GM23248 (cell line): ENCODE measurements at regions not wholly inside any gene's neighbourhood (a gene's known extent, or its start where the extent isn't known, plus 50 kb on each side); places are given as distances from the start of the nearest gene placed in this dataset.

Experiments
- DNase-seq: peaks from one replicate; pipeline ENCODE4 v3.0.0-alpha.2; 2015
- H2AFZ ChIP-seq: fragments of 200-600 bp; sonication (generic); 2 replicates; pipeline ENCODE4 v1.6.1; 2016; ENCODE audit warnings: antibody characterized with exemption
- H3F3A ChIP-seq: fragments of 200-600 bp; sonication (generic); 2 replicates; pipeline ENCODE4 v1.6.1; 2016; ENCODE audit warnings: mild to moderate bottlenecking, antibody characterized with exemption, mixed run types; ENCODE audit not compliant: insufficient read depth
- H3K27ac ChIP-seq: fragments of 200-600 bp; sonication (generic); 2 replicates; pipeline ENCODE4 v1.5.1; 2016; ENCODE audit warnings: mild to moderate bottlenecking
- H3K27me3 ChIP-seq: fragments of 200-600 bp; sonication (generic); replicated peaks from 2 replicates; pipeline ENCODE4 v1.6.1; 2016; ENCODE audit warnings: mild to moderate bottlenecking; ENCODE audit not compliant: insufficient read depth
- H3K36me3 ChIP-seq: fragments of 200-600 bp; sonication (generic); 2 replicates; pipeline ENCODE4 v1.6.1; 2016; ENCODE audit warnings: low read depth, mild to moderate bottlenecking
- H3K4me1 ChIP-seq: fragments of 200-600 bp; sonication (generic); 2 replicates; pipeline ENCODE4 v1.6.1; 2016; ENCODE audit warnings: mild to moderate bottlenecking; ENCODE audit not compliant: insufficient read depth
- H3K4me2 ChIP-seq: fragments of 200-600 bp; sonication (generic); one replicate; pipeline ENCODE4 v1.6.1; 2016; ENCODE audit warnings: mild to moderate bottlenecking; ENCODE audit not compliant: unreplicated experiment
- H3K4me3 ChIP-seq: fragments of 200-600 bp; sonication (generic); 2 replicates; pipeline ENCODE4 v1.5.1; 2016; ENCODE audit warnings: mild to moderate bottlenecking
- H3K79me2 ChIP-seq: fragments of 200-600 bp; sonication (generic); 2 replicates; pipeline ENCODE4 v1.6.1; 2016; ENCODE audit warnings: mild to moderate bottlenecking; ENCODE audit not compliant: insufficient read depth
- H3K9ac ChIP-seq: fragments of 200-600 bp; sonication (generic); 2 replicates; pipeline ENCODE4 v1.6.1; 2016; ENCODE audit warnings: mild to moderate bottlenecking
- H3K9me2 ChIP-seq: fragments of 200-600 bp; sonication (generic); 2 replicates; pipeline ENCODE4 v1.6.1; 2016; ENCODE audit warnings: mixed run types, mild to moderate bottlenecking, moderate library complexity; ENCODE audit not compliant: insufficient read depth
- H3K9me3 ChIP-seq: fragments of 200-600 bp; sonication (generic); one replicate; pipeline ENCODE4 v1.6.1; 2017; ENCODE audit warnings: low read depth
- H4K20me1 ChIP-seq: fragments of 200-600 bp; sonication (generic); 2 replicates; pipeline ENCODE4 v1.6.0; 2016; ENCODE audit not compliant: insufficient read depth
- EZH2 ChIP-seq: fragments of 200-600 bp; sonication (generic); IDR thresholded peaks from 2 replicates; pipeline ENCODE4 v1.6.1; 2018; ENCODE audit warnings: antibody characterized with exemption, mild to moderate bottlenecking; ENCODE audit not compliant: insufficient read depth, poor library complexity, severe bottlenecking
- EZH2phosphoT487 ChIP-seq: fragments of 200-600 bp; sonication (generic); IDR thresholded peaks from 2 replicates; pipeline ENCODE4 v1.6.1; 2018; ENCODE audit warnings: antibody characterized with exemption, moderate library complexity, mild to moderate bottlenecking, low read depth; ENCODE audit not compliant: insufficient read depth
- WGBS, 2 experiments: methylation state at CpG; one replicate each; pipeline ENCODE4 v1.1.6; 2015 to 2017; ENCODE audit warnings: low lambda C conversion rate in 2 of 2, low coverage in 1 of 2; ENCODE audit errors: missing lambda C conversion rate in 2 of 2; 5-methylcytosine and 5-hydroxymethylcytosine counted together
- in situ Hi-C: fragments of 300-500 bp; cut with MboI; formaldehyde crosslinking; loops from 2 replicates; pipeline ENCODE4 v1.15.0; 2020

DNA sequence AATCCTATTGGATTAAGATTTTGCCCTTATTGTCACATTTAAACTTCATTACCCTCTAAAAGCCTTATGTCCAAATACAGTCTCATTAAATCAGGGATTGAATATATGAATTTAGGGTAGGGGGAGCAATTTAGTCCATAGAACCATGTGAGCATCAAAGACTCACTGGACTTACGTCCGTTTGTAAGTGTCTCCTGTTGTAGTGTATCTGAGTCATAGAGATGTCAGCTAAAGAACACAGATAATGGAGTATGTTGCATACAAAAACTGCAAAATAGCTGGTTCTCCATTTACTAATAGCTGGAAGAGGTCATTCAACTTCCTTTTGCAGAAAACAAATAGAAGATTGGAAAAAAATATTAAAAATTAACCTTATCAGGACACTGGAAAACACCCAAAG lies 599.1 kb upstream of the SOX9 start:
- peaks cover 12% of the 10 kb centered on the region; the same call in 1 of the 2 replicates for H3F3A ChIP-seq
- H3K4me2 ChIP-seq = peak overlapping the region; percentile 36
- 23 to 47% methylated on average over 2 of the region's 2 CpGs for WGBS, 2 experiments
- no peak overlapping the region for H2AFZ ChIP-seq
- H3K27me3 ChIP-seq = no peaks in the 10 kb centered on the region
- H3K36me3 ChIP-seq = no peaks in the 10 kb centered on the region
- no peaks in the 10 kb centered on the region for H4K20me1 ChIP-seq
- no peak overlapping the region for H3K4me3 ChIP-seq
- H3K79me2 ChIP-seq = no peaks in the 10 kb centered on the region
- peaks cover 19% of the 10 kb centered on the region for H3K4me1 ChIP-seq
- H3K9me2 ChIP-seq = no peaks in the 10 kb centered on the region
- DNase-seq = peak; percentile 27
- TF ChIP-seq EZH2phosphoT487 = no peak
- no peak for TF ChIP-seq EZH2
- H3K9me3 ChIP-seq = no peaks in the 10 kb centered on the region
- H3K9ac ChIP-seq = no peak overlapping the region
- in situ Hi-C loops = no loop called here
- H3K27ac ChIP-seq = no peak overlapping the region

DNA sequence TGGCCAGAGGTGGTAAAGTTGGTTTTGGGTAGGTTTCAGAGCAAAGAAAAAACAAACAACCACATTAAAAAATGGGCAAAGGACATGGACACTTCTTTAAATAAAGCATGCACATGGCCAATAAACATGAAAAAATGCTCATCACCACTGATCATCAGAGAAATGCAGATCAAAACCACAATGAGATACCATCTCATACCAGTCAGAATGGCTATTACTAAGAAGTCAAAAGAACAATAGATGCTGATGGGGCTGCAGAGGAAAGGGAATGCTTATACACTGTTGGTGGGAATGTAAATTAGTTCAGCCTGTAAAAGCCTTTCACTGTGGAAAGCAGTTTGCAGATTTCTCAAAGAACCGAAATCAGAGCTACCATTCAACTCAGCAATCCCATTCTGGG lies 598.4 kb upstream of the SOX9 start:
- Histone ChIP-seq H3F3A (peaks cover 12% of the 10 kb centered on the region; the same call in 1 of the 2 replicates), H3K27ac (no peak overlapping the region), H3K4me2 (peak overlapping the region; percentile 36), H4K20me1 (no peaks in the 10 kb centered on the region), H3K4me1 (peaks cover 19% of the 10 kb centered on the region), H3K9me3 (no peaks in the 10 kb centered on the region), H3K9me2 (no peaks in the 10 kb centered on the region), H3K36me3 (no peaks in the 10 kb centered on the region), H2AFZ (no peak overlapping the region), H3K27me3 (no peaks in the 10 kb centered on the region), H3K9ac (no peak overlapping the region), H3K79me2 (no peaks in the 10 kb centered on the region), H3K4me3 (no peak overlapping the region)
- peak; percentile 43 for DNase-seq
- TF ChIP-seq EZH2 (no peak), EZH2phosphoT487 (no peak)
- 57 to 90% methylated on average over 1 of the region's 1 CpG for WGBS, 2 experiments
- in situ Hi-C loops = no loop called here

DNA sequence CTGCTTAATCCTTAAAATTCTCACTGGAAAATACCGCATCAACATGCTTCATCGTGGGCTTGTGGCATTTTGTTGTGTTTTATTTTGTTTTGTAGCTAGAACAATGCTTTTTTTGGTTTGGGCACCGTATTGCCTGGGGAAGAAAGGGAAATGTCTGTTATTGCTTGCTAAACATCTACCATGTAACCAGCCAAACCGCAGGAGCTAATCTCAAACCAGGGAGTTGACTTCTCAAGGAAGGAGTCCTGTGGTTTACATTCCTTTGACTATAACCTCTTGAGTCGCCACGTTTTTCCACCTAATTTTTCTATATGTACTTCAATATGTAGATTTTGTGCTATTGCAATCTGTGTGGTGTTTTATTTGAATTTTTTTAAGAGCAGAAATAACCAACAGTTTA lies 593.5 kb upstream of the SOX9 start:
- Histone ChIP-seq H3K9me2 (no peaks in the 10 kb centered on the region), H3K4me1 (peaks cover 17% of the 10 kb centered on the region), H3F3A (peaks cover 16% of the 10 kb centered on the region; the same call in 1 of the 2 replicates), H3K79me2 (no peaks in the 10 kb centered on the region), H3K9me3 (no peaks in the 10 kb centered on the region), H3K36me3 (no peaks in the 10 kb centered on the region), H3K27ac (no peak overlapping the region), H3K4me2 (no peak overlapping the region), H3K9ac (no peak overlapping the region), H3K27me3 (no peaks in the 10 kb centered on the region), H4K20me1 (no peaks in the 10 kb centered on the region), H3K4me3 (no peak overlapping the region), H2AFZ (no peak overlapping the region)
- in situ Hi-C loops = no loop called here
- TF ChIP-seq EZH2 (no peak), EZH2phosphoT487 (no peak)
- no peak for DNase-seq
- 90 to 92% methylated on average over 6 of the region's 6 CpGs for WGBS, 2 experiments

DNA sequence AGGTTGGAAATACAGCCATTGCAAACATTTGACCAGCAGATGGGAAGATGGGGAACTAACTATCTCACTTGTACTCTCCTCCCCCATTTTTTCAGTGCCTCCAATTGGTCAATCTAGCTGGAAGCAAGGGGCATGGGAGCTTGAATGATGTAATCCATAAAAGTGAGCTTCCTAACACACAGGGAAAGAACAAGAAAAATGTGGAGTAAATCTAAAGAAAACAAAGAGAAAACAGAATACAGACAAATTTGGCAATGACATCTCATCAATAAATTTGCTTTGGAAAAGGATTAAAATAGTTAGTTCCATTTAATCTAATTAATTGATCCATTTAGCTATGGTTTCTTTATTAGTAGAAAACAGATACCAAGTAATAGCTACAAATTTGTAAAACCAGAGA lies 592.6 kb upstream of the SOX9 start:
- H3K9me2 ChIP-seq = no peaks in the 10 kb centered on the region
- H3K27me3 ChIP-seq = no peaks in the 10 kb centered on the region
- H3K27ac ChIP-seq = no peak overlapping the region
- peaks cover 12% of the 10 kb centered on the region for H3K4me1 ChIP-seq
- no peaks in the 10 kb centered on the region for H3K79me2 ChIP-seq
- no peaks in the 10 kb centered on the region for H4K20me1 ChIP-seq
- no peak overlapping the region for H2AFZ ChIP-seq
- no peak overlapping the region for H3K9ac ChIP-seq
- DNase-seq = no peak
- TF ChIP-seq EZH2 = no peak
- no peak for TF ChIP-seq EZH2phosphoT487
- H3K4me3 ChIP-seq = no peak overlapping the region
- no peak overlapping the region for H3K4me2 ChIP-seq
- H3K36me3 ChIP-seq = no peaks in the 10 kb centered on the region
- H3K9me3 ChIP-seq = no peaks in the 10 kb centered on the region
- in situ Hi-C loops = no loop called here
- peaks cover 8% of the 10 kb centered on the region; the same call in 1 of the 2 replicates for H3F3A ChIP-seq

DNA sequence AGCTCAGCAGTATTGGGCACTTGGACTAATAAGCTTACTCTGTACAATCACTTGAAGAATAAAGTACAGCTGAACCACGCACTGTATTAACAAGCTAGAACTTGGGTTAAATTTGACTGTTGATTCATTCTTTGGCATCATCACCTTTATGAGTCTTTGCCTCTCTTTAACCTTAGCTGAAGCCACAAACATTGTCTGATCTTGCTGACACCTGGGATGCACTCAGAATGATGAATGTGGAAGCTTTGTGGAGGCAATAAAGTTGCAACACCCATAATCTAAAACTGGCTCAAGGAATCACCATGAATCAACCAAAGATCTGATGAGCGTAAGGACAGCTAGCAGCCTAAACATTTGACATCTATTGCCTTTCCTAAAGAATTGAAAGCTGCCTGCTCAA lies 590.6 kb upstream of the SOX9 start:
- H2AFZ ChIP-seq = no peak overlapping the region
- H3K79me2 ChIP-seq = no peaks in the 10 kb centered on the region
- no peak overlapping the region for H3K9ac ChIP-seq
- H3K27ac ChIP-seq = no peak overlapping the region
- H3K27me3 ChIP-seq = no peaks in the 10 kb centered on the region
- in situ Hi-C loops = no loop called here
- peak; percentile 28 for DNase-seq
- no peak overlapping the region for H3K4me3 ChIP-seq
- no peaks in the 10 kb centered on the region for H3K36me3 ChIP-seq
- peak overlapping the region; percentile 38 for H3K4me2 ChIP-seq
- no peaks in the 10 kb centered on the region for H3K9me3 ChIP-seq
- H3F3A ChIP-seq = peaks cover 8% of the 10 kb centered on the region; the same call in 1 of the 2 replicates
- WGBS, 2 experiments = 14 to 30% methylated on average over 2 of the region's 2 CpGs
- no peak for TF ChIP-seq EZH2
- TF ChIP-seq EZH2phosphoT487 = no peak
- H3K9me2 ChIP-seq = no peaks in the 10 kb centered on the region
- no peaks in the 10 kb centered on the region for H4K20me1 ChIP-seq
- H3K4me1 ChIP-seq = peaks cover 12% of the 10 kb centered on the region
